ENCODE measurements at regions not wholly inside any gene's neighbourhood (a gene's known extent, or its start where the extent isn't known, plus 50 kb on each side); places are given as distances from the start of the nearest gene placed in this dataset.

GRCh38 chr4:58136604-58137003 is 1026.4 kb upstream of the IGFBP7 start (continued):
- TF ChIP-seq, protein P1, sequence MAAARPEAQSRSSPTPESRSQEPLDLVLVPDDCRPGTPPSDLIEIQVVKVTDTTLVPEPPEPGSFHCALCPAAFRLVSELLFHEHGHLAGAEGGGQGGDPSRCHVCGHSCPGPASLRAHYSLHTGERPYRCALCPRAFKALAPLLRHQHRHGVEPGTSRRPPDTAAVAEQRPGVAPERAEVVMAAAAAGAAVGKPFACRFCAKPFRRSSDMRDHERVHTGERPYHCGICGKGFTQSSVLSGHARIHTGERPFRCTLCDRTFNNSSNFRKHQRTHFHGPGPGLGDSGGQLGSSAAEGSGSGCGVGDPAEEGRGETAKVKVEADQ (CRISPR knock-in tag; IDR thresholded peaks at IDR 0.05; ENCODE audit: borderline replicate concordance) = no peak
- TF ChIP-seq ZNF572 (CRISPR knock-in tag; IDR thresholded peaks at IDR 0.05) (no peak), GLI4 (CRISPR knock-in tag; IDR thresholded peaks at IDR 0.05; ENCODE audit: borderline replicate concordance) (no peak), MLX (CRISPR knock-in tag; IDR thresholded peaks at IDR 0.05) (no peak), XBP1 (CRISPR knock-in tag; IDR thresholded peaks at IDR 0.05) (no peak), SMAD3 (CRISPR knock-in tag; IDR thresholded peaks at IDR 0.05) (no peak), AGO1 (IDR thresholded peaks at IDR 0.05; ENCODE audit: low read depth, low read length, poor library complexity, severe bottlenecking) (no peak), ZNF567 (CRISPR knock-in tag; IDR thresholded peaks at IDR 0.05; ENCODE audit: borderline replicate concordance) (no peak), FOXA3 (CRISPR knock-in tag; IDR thresholded peaks at IDR 0.05) (no peak)

DNA sequence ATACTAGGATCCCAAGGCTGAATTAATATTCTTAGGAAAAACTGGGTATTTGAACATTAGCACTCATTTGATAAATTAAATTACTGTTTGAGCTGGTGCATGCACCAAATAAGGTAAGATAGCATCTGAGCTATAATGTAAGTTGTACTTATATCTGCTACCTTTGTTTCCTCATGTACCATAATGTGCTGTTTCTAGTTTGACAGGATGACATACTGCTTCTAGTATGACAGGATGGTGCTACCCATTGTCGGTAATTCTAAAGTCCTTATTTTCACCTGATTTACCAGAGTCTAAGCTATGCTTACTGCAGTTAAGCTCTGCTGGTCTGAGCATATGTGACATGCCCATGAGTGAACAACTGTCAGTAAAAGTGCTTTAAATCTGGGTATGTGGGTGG is 1017.5 kb upstream of the IGFBP7 start:
- ChIA-PET POLR2A (no interaction called here), CTCF (ENCODE audit: low intra/inter-chr PET ratio, low total read pairs) (no interaction called here)

More for the DNA sequence above, 1017.5 kb upstream of the IGFBP7 start:
- BruUV-seq (replicated peaks) = no TSS peak
- H3K9ac ChIP-seq (ENCODE audit: insufficient read depth, low read depth, low read length) = no peak overlapping the region
- in situ Hi-C loops (cut with HindIII; ENCODE audit: extremely low pct_ligation_motif_present, low pct_unique_long_range_greater_than_20kb) (no loop called here), intact Hi-C loops (cut with micrococcal nuclease; ENCODE audit: unreplicated experiment) (no loop called here)
- WGBS (ENCODE audit: low lambda C conversion rate) = 44% methylated on average over 1 of the region's 1 CpG
- no peaks in the 10 kb centered on the region for H4K20me1 ChIP-seq (ENCODE audit: insufficient read depth, low read length)
- no peak overlapping the region for H3K4me3 ChIP-seq (replicated peaks in 1 of 3; ENCODE audit: insufficient read depth in 1 of 3, low read depth in 2 of 3, low read length in 3 of 3)
- H3K79me2 ChIP-seq (ENCODE audit: insufficient read depth, low read length) = no peaks in the 10 kb centered on the region
- no peaks in the 10 kb centered on the region for H3K4me1 ChIP-seq (ENCODE audit: insufficient read depth, low read length)
- no peak for DNase-seq (ENCODE audit: low spot score)
- H2AFZ ChIP-seq (ENCODE audit: low read length) = no peak overlapping the region
- H3K9me3 ChIP-seq (ENCODE audit: low read length) = peaks cover 30% of the 10 kb centered on the region
- TF ChIP-seq ZNF576 (CRISPR knock-in tag; IDR thresholded peaks at IDR 0.05) (no peak), ZNF883 (CRISPR knock-in tag; IDR thresholded peaks at IDR 0.05; ENCODE audit: not compliant biosample characterization) (no peak)
- H3K27ac ChIP-seq (ENCODE audit: extremely low read length, insufficient read depth, low read length) = no peak overlapping the region
- ATAC-seq = no peak
- H3K36me3 ChIP-seq (replicated peaks in 1 of 2; ENCODE audit: control insufficient read depth in 1 of 2, insufficient read depth in 2 of 2, low read length in 2 of 2) = no peaks in the 10 kb centered on the region
- H3K27me3 ChIP-seq (ENCODE audit: control insufficient read depth in 1 of 2, insufficient read depth in 2 of 2, low read length in 2 of 2) = no peaks in the 10 kb centered on the region
- no peak for FAIRE-seq
- H3K4me2 ChIP-seq (ENCODE audit: low read depth, low read length) = no peak overlapping the region

Data from HepG2 (cell line).